ENCODE measurements at regions not wholly inside any gene's neighbourhood (a gene's known extent, or its start where the extent isn't known, plus 50 kb on each side); places are given as distances from the start of the nearest gene placed in this dataset.
A peak's percentile ranks its signal among the peaks of the same experiment; 100 is the strongest.

DNA sequence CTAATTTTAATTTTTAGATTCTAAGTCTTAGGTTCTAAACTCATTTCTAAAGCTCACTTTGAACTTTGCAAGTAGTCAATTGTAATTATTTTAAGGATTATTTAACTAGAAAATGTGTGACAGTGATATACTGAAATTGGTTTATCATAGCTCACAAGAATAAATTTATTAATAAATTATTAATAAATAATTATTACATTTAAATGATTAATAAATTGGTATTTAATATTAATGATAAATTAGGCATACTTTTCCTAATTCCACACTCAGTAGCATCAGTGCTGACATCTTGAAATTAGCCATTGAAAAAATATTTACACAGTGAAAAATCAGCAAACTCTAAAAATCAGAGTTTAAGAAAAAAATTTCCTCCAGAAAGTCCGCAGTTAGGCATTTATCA, 433.7 kb downstream of the FIGN start:
- TF ChIP-seq, protein P1, sequence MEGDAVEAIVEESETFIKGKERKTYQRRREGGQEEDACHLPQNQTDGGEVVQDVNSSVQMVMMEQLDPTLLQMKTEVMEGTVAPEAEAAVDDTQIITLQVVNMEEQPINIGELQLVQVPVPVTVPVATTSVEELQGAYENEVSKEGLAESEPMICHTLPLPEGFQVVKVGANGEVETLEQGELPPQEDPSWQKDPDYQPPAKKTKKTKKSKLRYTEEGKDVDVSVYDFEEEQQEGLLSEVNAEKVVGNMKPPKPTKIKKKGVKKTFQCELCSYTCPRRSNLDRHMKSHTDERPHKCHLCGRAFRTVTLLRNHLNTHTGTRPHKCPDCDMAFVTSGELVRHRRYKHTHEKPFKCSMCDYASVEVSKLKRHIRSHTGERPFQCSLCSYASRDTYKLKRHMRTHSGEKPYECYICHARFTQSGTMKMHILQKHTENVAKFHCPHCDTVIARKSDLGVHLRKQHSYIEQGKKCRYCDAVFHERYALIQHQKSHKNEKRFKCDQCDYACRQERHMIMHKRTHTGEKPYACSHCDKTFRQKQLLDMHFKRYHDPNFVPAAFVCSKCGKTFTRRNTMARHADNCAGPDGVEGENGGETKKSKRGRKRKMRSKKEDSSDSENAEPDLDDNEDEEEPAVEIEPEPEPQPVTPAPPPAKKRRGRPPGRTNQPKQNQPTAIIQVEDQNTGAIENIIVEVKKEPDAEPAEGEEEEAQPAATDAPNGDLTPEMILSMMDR (IDR thresholded peaks at IDR 0.05; ENCODE audit: control insufficient read depth, insufficient read depth, low read depth, low read length, missing control alignments) = no peak
- no peak for DNase-seq (ENCODE audit: low read depth)
- no peak overlapping the region for H3K4me3 ChIP-seq (ENCODE audit: control insufficient read depth, low read depth, low read length)

DNA sequence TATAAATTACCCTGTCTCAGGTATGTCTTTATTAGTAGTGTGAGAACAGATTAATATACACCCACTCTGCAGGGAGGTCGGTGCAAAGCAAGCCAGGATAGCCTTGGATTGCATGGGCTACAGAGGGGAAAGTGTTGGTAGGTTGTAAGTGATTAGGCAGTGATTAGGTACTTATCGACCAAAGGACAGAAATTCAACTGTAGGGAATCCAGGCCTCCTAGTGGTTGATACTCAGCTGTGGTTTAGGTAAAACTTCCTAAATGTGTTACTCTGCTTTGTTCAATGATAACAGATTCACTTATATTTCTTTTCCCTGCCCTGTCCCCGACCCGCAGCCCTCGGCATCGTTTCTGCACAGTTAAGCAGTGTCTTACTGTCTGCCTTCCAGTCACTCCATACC, 444.0 kb downstream of the FIGN start:
- no peak overlapping the region for H3K4me3 ChIP-seq (ENCODE audit: control insufficient read depth, low read depth, low read length)
- DNase-seq (ENCODE audit: low read depth) = no peak
- TF ChIP-seq, protein P1 (IDR thresholded peaks at IDR 0.05; ENCODE audit: control insufficient read depth, insufficient read depth, low read depth, low read length, missing control alignments) = no peak

DNA sequence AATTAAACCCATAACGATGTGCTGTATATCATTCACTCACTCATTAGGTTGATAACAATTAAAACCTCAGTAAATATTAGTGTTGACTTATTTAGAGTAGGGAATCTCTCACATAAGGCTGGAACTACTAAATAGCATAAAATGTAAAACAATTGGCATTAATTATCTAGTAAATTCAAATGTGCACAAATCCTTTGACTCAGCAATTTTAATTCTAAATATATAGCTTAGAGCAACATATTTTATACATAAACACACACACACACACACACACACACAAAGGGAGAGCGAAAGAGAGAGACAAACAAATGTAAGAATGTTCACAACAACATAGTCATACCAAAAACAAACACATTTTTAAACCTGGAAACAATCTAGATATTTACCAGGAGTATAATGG, 443.1 kb upstream of the KCNH7 start:
- TF ChIP-seq, protein P1 (IDR thresholded peaks at IDR 0.05; ENCODE audit: control insufficient read depth, insufficient read depth, low read depth, low read length, missing control alignments) = no peak
- no peak for DNase-seq (ENCODE audit: low read depth)
- H3K4me3 ChIP-seq (ENCODE audit: control insufficient read depth, low read depth, low read length) = no peak overlapping the region

DNA sequence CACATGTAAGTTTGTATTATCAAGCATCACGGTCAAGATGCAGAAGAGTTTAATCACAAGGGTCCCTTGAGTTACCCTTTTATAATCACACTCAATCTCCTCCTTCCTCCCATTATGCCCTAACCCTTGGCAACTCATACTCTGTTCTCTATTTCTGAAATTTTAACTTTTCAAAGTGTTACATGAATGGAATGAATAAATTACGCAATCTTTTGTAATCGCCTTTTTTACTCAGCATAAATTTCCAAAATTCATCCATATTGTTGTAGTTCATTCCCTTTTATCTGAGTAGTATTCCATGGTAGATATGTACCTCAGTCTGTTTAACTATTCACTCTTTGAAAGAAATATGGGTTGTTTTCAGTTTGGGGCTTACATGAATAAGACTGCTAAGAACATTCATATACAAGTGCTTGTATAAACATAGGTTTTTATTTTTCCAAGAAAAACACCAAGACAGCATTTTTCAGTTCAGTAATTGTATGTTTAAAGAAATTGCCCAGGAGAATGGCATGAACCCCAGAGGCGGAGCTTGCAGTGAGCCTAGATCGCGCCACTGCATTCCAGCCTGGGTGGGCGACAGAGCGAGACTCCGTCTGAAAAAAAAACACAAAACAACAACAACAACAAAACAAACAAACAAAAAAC, 430.9 kb upstream of the KCNH7 start:
- no peak for DNase-seq (ENCODE audit: low read depth)
- TF ChIP-seq, protein P1 (IDR thresholded peaks at IDR 0.05; ENCODE audit: control insufficient read depth, insufficient read depth, low read depth, low read length, missing control alignments) = no peak
- H3K4me3 ChIP-seq (ENCODE audit: control insufficient read depth, low read depth, low read length) = no peak overlapping the region

DNA sequence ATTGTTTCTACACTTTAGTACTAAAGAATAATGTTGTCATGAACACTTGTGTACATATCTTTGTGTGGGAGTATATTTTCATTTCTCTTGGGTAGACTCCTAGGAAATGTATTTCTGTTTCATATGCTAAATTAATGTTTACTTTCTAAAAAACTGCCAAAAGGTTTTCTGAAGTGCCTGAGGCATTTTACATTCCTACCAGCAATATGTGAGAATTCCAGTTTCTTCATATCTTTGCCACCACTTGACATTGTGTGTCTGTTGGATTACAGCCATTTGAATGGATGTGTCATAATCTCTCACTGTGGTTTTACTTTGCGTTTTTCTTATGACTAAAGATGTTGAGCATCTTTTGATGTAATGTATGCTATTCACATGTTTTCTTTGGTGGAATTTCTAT, 428.2 kb upstream of the KCNH7 start:
- H3K4me3 ChIP-seq (ENCODE audit: control insufficient read depth, low read depth, low read length) = no peak overlapping the region
- peak; percentile 90 for DNase-seq (ENCODE audit: low read depth)
- TF ChIP-seq, protein P1 (IDR thresholded peaks at IDR 0.05; ENCODE audit: control insufficient read depth, insufficient read depth, low read depth, low read length, missing control alignments) = no peak

DNA sequence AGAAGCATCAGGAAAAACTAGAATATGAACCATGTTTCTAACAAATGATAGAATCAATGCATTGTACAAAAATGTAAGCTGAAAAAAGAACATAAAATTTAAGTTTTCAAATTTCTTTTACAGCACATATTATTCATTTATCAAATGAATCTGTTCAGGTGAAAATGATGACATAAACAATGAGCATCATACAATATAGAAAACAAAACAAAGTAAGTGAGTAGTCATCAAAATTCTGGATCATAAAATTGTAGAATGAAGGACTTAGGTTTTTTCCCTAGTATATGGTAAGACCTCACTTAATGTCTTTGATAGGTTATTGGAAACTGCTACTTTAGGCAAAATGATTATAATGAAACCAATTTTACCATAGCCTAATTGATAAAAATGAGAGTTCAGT, 427.0 kb upstream of the KCNH7 start:
- TF ChIP-seq, protein P1 (IDR thresholded peaks at IDR 0.05; ENCODE audit: control insufficient read depth, insufficient read depth, low read depth, low read length, missing control alignments) = no peak
- DNase-seq (ENCODE audit: low read depth) = no peak
- no peak overlapping the region for H3K4me3 ChIP-seq (ENCODE audit: control insufficient read depth, low read depth, low read length)

All from AG09309 (cell line).